CD4-positive, alpha-beta T cell treated with Interleukin-15 for 4 hours (primary cell): ENCODE measurements at regions not wholly inside any gene's neighbourhood (a gene's known extent, or its start where the extent isn't known, plus 50 kb on each side); places are given as distances from the start of the nearest gene placed in this dataset.

Source experiments
- DNase-seq: peaks from one replicate; pipeline ENCODE4 v3.0.0-alpha.2; 2020; ENCODE audit warnings: low spot score

DNA sequence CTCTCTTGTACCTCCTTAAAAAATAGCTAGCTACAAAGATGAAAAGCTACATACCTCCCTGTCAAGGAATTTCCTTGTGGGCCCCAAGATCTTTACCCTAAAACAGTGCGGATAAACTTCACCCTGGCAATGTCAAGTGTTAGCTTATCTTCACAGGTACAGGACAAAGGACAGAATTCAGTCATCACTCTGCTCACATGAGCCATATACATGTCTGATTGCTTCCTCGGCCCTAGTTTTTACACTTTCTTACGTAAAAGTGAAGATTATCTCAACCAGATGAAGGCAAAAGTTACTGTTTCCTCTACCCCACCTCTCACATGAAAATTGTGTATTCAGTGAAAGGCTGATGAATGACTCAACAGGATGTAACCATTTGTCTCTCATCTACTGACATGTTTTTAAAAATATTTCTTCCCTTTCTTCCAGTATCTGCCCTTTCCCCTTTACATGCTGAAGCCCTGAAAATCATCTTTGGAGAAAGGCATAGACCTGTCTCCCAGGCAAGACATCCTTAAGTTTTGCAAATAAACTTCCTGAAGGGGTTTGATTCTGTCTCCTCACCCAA is 890.1 kb downstream of the GALC start:
- DNase-seq = no peak

DNA sequence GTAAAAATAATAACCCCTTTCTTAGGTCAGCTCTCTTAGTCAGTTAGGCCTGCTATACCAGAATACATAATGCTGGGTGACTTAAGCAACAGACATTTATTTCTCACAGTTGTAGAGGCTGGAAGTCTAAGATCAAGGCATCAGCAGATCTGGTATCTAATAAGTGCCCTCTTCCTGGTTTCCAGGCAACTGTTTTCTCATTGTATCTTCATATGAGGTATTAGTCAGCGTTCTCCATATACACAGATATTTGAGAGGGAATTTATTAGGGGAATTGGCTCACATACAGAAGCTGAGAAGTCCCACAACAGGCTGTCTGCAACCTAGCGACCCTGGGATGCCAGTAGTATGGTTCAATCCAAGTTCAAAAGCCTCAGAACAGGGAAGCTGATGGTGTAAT is 896.0 kb downstream of the GALC start:
- no peak for DNase-seq

GRCh38 chr14:87094913-87095312 is 898.1 kb downstream of the GALC start:
- DNase-seq = no peak

GRCh38 chr14:87088588-87088987 is 904.4 kb downstream of the GALC start:
- DNase-seq = no peak

- DNase-seq = no peak
These were observed 905.1 kb downstream of the GALC start for GRCh38 chr14:87087881-87088280.

DNA sequence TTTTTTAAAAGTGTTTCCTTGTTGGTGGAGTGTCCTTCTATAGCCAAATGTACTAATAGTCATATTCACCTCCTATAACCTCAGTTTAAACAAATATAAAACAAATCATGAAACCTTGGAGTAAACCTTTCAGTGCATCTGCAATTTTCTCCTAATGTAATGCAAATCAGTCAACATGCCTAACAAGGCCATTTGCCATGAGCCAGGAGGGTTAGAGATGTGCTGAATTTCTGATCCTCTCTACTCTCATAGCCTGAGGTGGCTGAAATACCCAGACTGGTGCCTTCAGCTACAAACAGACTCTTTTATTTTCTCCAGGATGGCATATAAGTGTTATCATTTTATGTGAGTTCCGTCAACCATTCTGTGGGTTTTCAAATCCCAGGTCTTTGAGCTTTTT is 908.1 kb downstream of the GALC start:
- DNase-seq = no peak

GRCh38 chr14:87082917-87083316 is 910.1 kb downstream of the GALC start:
- no peak for DNase-seq

GRCh38 chr14:87081004-87081403 is 912.0 kb downstream of the GALC start:
- no peak for DNase-seq

- DNase-seq = no peak
These were observed 912.8 kb downstream of the GALC start for GRCh38 chr14:87080146-87080545.

- no peak for DNase-seq
These were observed 913.6 kb downstream of the GALC start for GRCh38 chr14:87079416-87079815.

GRCh38 chr14:87076922-87077321 is 916.1 kb downstream of the GALC start:
- no peak for DNase-seq

- no peak for DNase-seq
These were observed 916.8 kb downstream of the GALC start for GRCh38 chr14:87076146-87076545.

GRCh38 chr14:87073880-87074570 is 919.0 kb downstream of the GALC start:
- DNase-seq = no peak

- no peak for DNase-seq
These were observed 925.4 kb downstream of the GALC start for GRCh38 chr14:87067591-87067990.

GRCh38 chr14:87067061-87067460 is 925.9 kb downstream of the GALC start:
- no peak for DNase-seq

GRCh38 chr14:87066221-87066817 is 926.7 kb downstream of the GALC start:
- DNase-seq = no peak

DNA sequence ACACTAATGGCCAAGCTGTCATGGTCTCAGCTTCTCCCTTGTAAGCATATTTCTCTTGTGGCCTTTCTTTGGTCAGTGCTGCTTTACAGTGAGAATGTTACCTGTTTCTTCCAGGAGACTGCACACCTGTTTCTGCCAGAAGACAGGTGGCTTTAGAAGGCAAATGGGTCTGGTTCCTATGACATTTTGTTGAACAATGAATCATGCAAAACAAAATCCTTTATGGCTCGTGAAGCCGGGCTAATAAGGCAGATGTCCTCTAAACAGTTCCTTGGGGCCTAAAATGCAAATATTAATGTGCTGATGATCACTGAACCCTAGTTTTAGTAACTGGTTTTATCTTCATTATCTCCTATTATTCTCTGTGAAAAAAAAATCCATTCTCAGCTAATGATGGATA is 927.6 kb downstream of the GALC start:
- DNase-seq = no peak

GRCh38 chr14:87063181-87063580 is 929.8 kb downstream of the GALC start:
- no peak for DNase-seq

- no peak for DNase-seq
These were observed 932.6 kb downstream of the GALC start for GRCh38 chr14:87060405-87060804.

DNA sequence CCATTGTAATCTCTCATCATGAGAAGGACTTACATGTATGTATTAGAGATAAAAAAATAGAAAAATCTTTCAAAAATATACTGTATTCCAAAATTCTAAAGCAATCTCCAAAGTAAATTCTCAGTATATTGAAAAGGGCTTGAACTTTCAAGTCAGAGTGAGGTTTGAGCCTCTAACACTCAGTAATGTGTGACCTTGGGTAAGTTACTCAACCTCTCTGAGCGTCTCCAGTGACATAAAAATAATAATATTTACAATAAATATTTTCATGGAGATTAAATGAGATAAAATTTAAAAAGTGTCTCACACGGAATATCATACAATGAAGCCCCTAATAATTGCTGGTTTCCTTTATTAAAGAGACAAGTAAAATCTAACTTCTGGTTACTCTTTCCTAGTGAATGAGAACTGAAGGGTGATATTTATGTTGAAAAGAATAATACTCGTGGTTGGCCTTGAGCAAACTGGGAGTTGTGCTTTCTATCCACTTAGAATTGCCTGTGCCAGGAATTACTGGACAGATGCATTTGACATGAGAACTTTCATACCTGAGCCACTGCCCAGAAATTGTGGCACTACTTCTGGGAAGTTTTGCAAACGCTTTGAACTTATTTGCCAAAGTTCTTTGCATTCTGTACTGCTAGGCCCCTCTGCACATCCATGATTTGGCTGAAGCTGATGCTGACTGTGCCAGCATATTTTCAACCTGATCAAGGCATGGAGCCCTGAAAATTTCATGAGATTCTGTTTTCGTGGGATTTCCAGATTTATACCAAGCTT is 933.7 kb downstream of the GALC start:
- DNase-seq = no peak

DNA sequence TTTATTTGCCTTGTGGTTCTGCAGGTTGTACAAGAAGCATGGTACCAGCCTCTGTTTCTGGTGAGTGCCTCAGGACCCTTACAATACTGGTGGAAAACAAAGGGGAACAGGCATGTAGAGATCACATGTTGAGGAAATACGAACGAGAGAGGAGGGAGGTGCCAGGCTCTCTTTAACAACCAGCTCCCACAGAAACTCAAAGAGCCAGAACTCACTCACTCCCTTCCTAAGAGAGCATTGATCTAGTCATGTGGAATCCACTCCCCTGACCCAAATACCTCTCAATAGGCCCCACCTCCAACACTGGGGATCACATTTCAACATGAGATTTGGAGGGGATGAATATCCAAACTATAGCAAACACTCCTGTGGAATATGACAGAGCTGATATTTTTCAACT is 938.0 kb downstream of the GALC start:
- no peak for DNase-seq

GRCh38 chr14:87052646-87053225 is 940.2 kb downstream of the GALC start:
- DNase-seq = no peak

DNA sequence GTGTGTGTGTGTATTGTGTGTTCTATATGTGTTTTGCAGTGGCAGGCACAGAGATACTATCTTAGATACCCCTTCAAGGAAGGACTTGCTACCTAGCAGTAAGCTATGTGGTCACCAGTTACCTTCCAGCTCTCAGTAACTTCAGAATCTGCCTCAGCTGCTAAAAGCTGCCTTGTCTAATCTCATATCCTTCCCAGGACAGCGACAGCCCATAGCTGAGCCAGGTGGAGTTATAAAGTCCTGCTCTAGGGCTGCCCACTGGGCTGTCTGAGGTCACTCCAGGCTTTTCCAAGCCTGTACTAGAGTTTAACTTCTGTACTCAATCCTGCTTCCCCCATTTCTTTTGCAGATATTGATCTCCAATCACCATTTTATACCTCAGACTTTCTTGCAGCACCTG is 942.6 kb downstream of the GALC start:
- no peak for DNase-seq
